ENCODE measurements at regions not wholly inside any gene's neighbourhood (a gene's known extent, or its start where the extent isn't known, plus 50 kb on each side); places are given as distances from the start of the nearest gene placed in this dataset.

DNA sequence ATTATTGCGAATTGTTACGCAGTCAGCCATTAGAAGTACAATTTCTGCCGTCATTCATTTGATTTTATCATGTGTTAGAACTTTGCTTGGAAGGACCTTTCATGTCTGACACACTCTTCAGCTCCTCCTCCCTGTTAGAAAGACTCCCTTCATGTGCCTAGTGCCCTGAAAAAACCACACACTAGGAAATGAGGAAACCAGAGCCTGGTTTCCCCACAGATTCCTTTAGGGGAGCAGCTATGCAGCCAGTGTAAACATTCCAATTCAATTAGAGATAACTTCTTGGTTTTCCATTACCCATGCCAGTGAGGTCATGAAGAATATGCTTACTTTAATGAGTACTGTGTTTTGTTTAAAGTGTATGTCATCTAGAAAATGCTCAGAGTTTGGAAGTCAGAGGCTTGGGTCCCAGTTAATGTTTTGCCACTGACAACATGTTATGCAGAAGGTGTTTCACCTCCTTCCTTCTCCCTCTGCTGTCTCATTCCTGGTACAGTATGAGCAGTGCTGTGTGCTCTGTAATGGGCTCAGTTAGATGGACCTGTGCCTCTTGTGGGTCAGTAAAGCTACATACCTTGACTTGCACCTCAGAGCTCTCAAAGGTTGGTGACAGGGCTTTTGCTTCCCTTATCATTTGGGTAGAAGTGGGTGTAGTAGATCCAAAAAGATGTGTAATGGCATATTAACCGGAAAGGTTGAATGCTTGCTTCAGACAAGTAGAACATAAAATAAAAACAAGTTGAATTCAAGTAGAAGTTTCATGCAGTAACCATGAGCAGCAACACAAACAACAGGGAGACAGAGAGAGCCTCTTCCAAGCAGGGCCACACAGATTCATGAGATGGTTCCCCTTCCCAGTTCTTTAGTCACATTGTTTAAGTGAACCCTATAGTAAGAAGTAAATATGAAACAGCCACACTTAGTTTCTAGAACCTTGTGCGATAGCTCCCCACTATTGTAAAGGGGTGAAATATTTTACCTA, 52.6 kb upstream of the TNFAIP8 start:
- H3K14ac ChIP-seq (ENCODE audit: insufficient read length) = no peak overlapping the region
- peaks cover 4 to 9% of the 10 kb centered on the region in 2 experiments; a peak in 3 of 4 replicates for H3K9me3 ChIP-seq (ENCODE audit: insufficient read depth in 2 of 2, low read depth in 1 of 2, low read length in 1 of 2)
- no peak overlapping the region for H3K23ac ChIP-seq (ENCODE audit: insufficient read length)
- H3K9ac ChIP-seq (replicated peaks in 1 of 4; ENCODE audit: extremely low read depth in 1 of 4, low read depth in 3 of 4, low read length in 3 of 4) = no peak overlapping the region
- WGBS, 2 experiments (ENCODE audit: extremely low coverage in 1 of 2, insufficient coverage in 1 of 2, insufficient read length in 1 of 2, insufficient replicate concordance in 2 of 2, low coverage in 1 of 2, low lambda C conversion rate in 2 of 2, missing lambda C conversion rate in 1 of 2) = 86% methylated on average over 5 of the region's 5 CpGs; no CpG with 5 or more reads in 1 of the 2 experiments
- ChIA-PET CTCF (ENCODE audit: partially characterized antibody) (interaction anchor here (1.0 to 1.5 kb wide), 4 partner anchors 12 to 131 kb away, joined by 3 to 7 read pairs (median 5); no protein-coding TSS in a partner anchor), POLR2A (ENCODE audit: partially characterized antibody) (interaction anchor here (1.3 kb wide), 1 partner anchor 12 kb away, joined by 3 read pairs; no protein-coding TSS in a partner anchor)
- no peaks in the 10 kb centered on the region; the same call in 1 of the 2 replicates for H3K79me1 ChIP-seq (ENCODE audit: low read depth, low read length)
- no peak overlapping the region for H3K27ac ChIP-seq (ENCODE audit: low read depth, low read length)
- H2BK15ac ChIP-seq (ENCODE audit: low read length) = no peak overlapping the region
- no peaks in the 10 kb centered on the region for H4K20me1 ChIP-seq (replicated peaks in 1 of 2; ENCODE audit: control insufficient read depth in 1 of 2, insufficient read depth in 2 of 2, low read length in 2 of 2)
- no peak overlapping the region for H4K5ac ChIP-seq (ENCODE audit: insufficient read length, low read depth, low read length)
- no peaks in the 10 kb centered on the region for H3K4me1 ChIP-seq (replicated peaks in 1 of 4; ENCODE audit: control insufficient read depth in 3 of 4, insufficient read depth in 4 of 4, low read length in 3 of 4)
- DNase-seq (ENCODE audit: low read depth in 1 of 2, low spot score in 2 of 2) (no peak), FAIRE-seq (no peak)
- H2AK5ac ChIP-seq (ENCODE audit: low read depth, low read length) = 0 out of 2 replicates have a peak overlapping the region, but pooled peaks have one; percentile 65
- H3K79me2 ChIP-seq (ENCODE audit: control insufficient read depth in 1 of 2, insufficient read depth in 2 of 2, low read length in 2 of 2) = no peaks in the 10 kb centered on the region; a peak in 1 of 4 replicates
- H2BK20ac ChIP-seq (ENCODE audit: low read length) = no peak overlapping the region
- no peak overlapping the region for H4K91ac ChIP-seq (replicated peaks; ENCODE audit: insufficient read length, low read length)
- no peak overlapping the region for H2BK12ac ChIP-seq (ENCODE audit: low read depth, low read length)
- H4K8ac ChIP-seq (ENCODE audit: extremely low read depth, insufficient read depth, low read length) = no peak overlapping the region
- peaks cover 0 to 1% (median 0%) of the 10 kb centered on the region in 4 experiments; a peak in 1 of 7 replicates for H3K27me3 ChIP-seq (replicated peaks in 1 of 4; ENCODE audit: control insufficient read depth in 3 of 4, extremely low read depth in 1 of 4, insufficient read depth in 3 of 4, low read length in 3 of 4)
- H2AFZ ChIP-seq (ENCODE audit: low read length) = no peak overlapping the region
- no peak overlapping the region for H3K4ac ChIP-seq (replicated peaks; ENCODE audit: insufficient read length, low read depth, low read length)
- H3K4me3 ChIP-seq (ENCODE audit: extremely low read depth in 1 of 4, insufficient read depth in 2 of 4, low read depth in 3 of 4, low read length in 4 of 4) = no peak overlapping the region
- no peaks in the 10 kb centered on the region for H3K23me2 ChIP-seq (ENCODE audit: low read depth, low read length)
- H2BK120ac ChIP-seq (replicated peaks; ENCODE audit: low read depth, low read length) = no peak overlapping the region
- H3K36me3 ChIP-seq (ENCODE audit: control insufficient read depth in 2 of 4, insufficient read depth in 4 of 4, low read length in 3 of 4) = peaks cover 0 to 2% (median 0%) of the 10 kb centered on the region in 4 experiments; a peak in 1 of 8 replicates
- no peak overlapping the region for H2BK5ac ChIP-seq (ENCODE audit: low read depth, low read length)
- H3K56ac ChIP-seq (replicated peaks; ENCODE audit: insufficient read length, low read depth, low read length) = no peak overlapping the region
- H3K4me2 ChIP-seq (ENCODE audit: insufficient read depth in 1 of 2, low read depth in 2 of 2, low read length in 2 of 2) = no peak overlapping the region
- H3K18ac ChIP-seq (ENCODE audit: extremely low read depth, low read length) = 0 out of 2 replicates have a peak overlapping the region, but pooled peaks have one; percentile 27
- no peak for TF ChIP-seq SIN3A (conservative IDR thresholded peaks at IDR 0.05 in 1 of 2, IDR thresholded peaks at IDR 0.05 in 1 of 2; ENCODE audit: low read depth in 1 of 2, low read length in 2 of 2)
- no peak for TF ChIP-seq SIX5 (IDR thresholded peaks at IDR 0.05; ENCODE audit: low read depth, low read length)
- TF ChIP-seq KDM4A (IDR thresholded peaks at IDR 0.05; ENCODE audit: low read depth, low read length, severe bottlenecking) = no peak
- TF ChIP-seq, protein P1, sequence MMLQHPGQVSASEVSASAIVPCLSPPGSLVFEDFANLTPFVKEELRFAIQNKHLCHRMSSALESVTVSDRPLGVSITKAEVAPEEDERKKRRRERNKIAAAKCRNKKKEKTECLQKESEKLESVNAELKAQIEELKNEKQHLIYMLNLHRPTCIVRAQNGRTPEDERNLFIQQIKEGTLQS (IDR thresholded peaks at IDR 0.05; ENCODE audit: insufficient read depth, low read depth, low read length) = no peak
- no peak for TF ChIP-seq TAF1 (IDR thresholded peaks at IDR 0.05; ENCODE audit: low read depth, low read length)
- no peak for TF ChIP-seq HDAC6 (IDR thresholded peaks at IDR 0.05; ENCODE audit: low read depth, low read length)
- no peak for TF ChIP-seq BACH1 (IDR thresholded peaks at IDR 0.05; ENCODE audit: low read length)
- TF ChIP-seq RFX5 (IDR thresholded peaks at IDR 0.05; ENCODE audit: borderline replicate concordance, low read depth, low read length) = no peak
- no peak for TF ChIP-seq EP300 (IDR thresholded peaks at IDR 0.05; ENCODE audit: borderline replicate concordance in 1 of 2, low read depth in 2 of 2, low read length in 2 of 2)
- no peak for TF ChIP-seq GABPA (IDR thresholded peaks at IDR 0.05; ENCODE audit: borderline replicate concordance, insufficient read depth, low read length)
